HCT116 (cell line): ENCODE measurements at regions not wholly inside any gene's neighbourhood (a gene's known extent, or its start where the extent isn't known, plus 50 kb on each side); places are given as distances from the start of the nearest gene placed in this dataset.

Experiments
- ATAC-seq: fragments of 200-7000 bp; cut with Tn5 transposase; 2 replicates; pipeline ENCODE4 v1.9.1; 2020; ENCODE audit warnings: mild to moderate bottlenecking, moderate library complexity
- BruUV-seq: library from RNA; stranded (reverse); fragments of 400-500 nt; replicated peaks from 2 replicates; lab custom pipeline; 2021; lab: Mats Ljungman, UMichigan
- CTCF ChIA-PET: fragments of 300-600 bp; sonication (Branson Sonifier 250); formaldehyde crosslinking; loops from one replicate; lab custom pipeline; 2021; ENCODE audit warnings: antibody characterized with exemption; lab: Charles Lee
- POLR2A ChIA-PET: fragments of 300-600, 350-600 bp; sonication (Branson Sonifier 250); formaldehyde crosslinking; loops from one replicate; lab custom pipeline; 2021; ENCODE audit warnings: antibody characterized with exemption; lab: Charles Lee
- RAD21 ChIA-PET, 2 experiments: fragments of 300-600 bp; sonication (Branson Sonifier 250); formaldehyde crosslinking; loops; one replicate each; lab custom pipeline; 2023; ENCODE audit warnings: low total read pairs in 2 of 2; ENCODE audit not compliant: uncharacterized antibody in 2 of 2, unreplicated experiment in 2 of 2, low non-redundant PET in 1 of 2; lab: Charles Lee
- DNase-seq: peaks from one replicate; pipeline ENCODE4 v3.0.0-alpha.2; 2010; ENCODE audit warnings: low read depth, low spot score
- H2AFZ ChIP-seq: fragments of 200-600 bp; shearing (Covaris generic), sonication (generic); 2 replicates; pipeline ENCODE4 v1.6.1; 2017; ENCODE audit warnings: low read depth, mixed run types, mixed read lengths, antibody characterized with exemption, low read length; ENCODE audit not compliant: poor library complexity, severe bottlenecking
- H3K27ac ChIP-seq: 2 replicates; pipeline ENCODE4 v1.5.1; 2012; ENCODE audit warnings: low read depth, low read length
- H3K27me3 ChIP-seq: fragments of 200-600 bp; sonication (generic); 2 replicates; pipeline ENCODE4 v1.6.1; 2016; ENCODE audit warnings: mixed run types, low read length, mixed read lengths; ENCODE audit not compliant: insufficient read depth
- H3K36me3 ChIP-seq, 2 experiments: fragments of 200-500 bp in 1 of 2; fragments of 200-600 bp in 1 of 2; sonication (Bioruptor generic) in 1 of 2; sonication (generic) in 1 of 2; 2 replicates each; pipeline versions ENCODE4 v1.5.1 to v1.6.1; 2014 to 2016; ENCODE audit warnings: low read length in 2 of 2, inconsistent platforms in 1 of 2, mixed read lengths in 1 of 2, mixed run types in 1 of 2; ENCODE audit not compliant: insufficient read depth in 2 of 2, control insufficient read depth in 1 of 2
- H3K4me1 ChIP-seq, 2 experiments: fragments of 200-600 bp in 1 of 2; sonication (generic) in 1 of 2; 2 replicates each; pipeline versions ENCODE4 v1.5.1 to v1.6.1; 2012 to 2017; ENCODE audit warnings: low read length in 2 of 2, inconsistent platforms in 1 of 2, mild to moderate bottlenecking in 1 of 2, mixed read lengths in 1 of 2, mixed run types in 1 of 2, moderate library complexity in 1 of 2; ENCODE audit not compliant: insufficient read depth in 2 of 2, control insufficient read depth in 1 of 2
- H3K4me2 ChIP-seq: fragments of 200-600 bp; sonication (generic); 2 replicates; pipeline ENCODE4 v1.6.1; 2017; ENCODE audit warnings: mixed run types, low read length, mixed read lengths
- H3K4me3 ChIP-seq, 2 experiments: fragments of 200-600 bp in 1 of 2; sonication (generic) in 1 of 2; replicated peaks in 1 of 2; 2 replicates each; pipeline ENCODE4 v1.5.1; 2011 to 2016; ENCODE audit warnings: low read length in 2 of 2, control low read depth in 1 of 2, low read depth in 1 of 2, mild to moderate bottlenecking in 1 of 2, mixed read lengths in 1 of 2, mixed run types in 1 of 2
- H3K79me2 ChIP-seq: fragments of 200-600 bp; sonication (generic); 2 replicates; pipeline ENCODE4 v1.6.1; 2017; ENCODE audit warnings: mild to moderate bottlenecking, mixed run types, low read length, moderate library complexity, mixed read lengths; ENCODE audit not compliant: insufficient read depth
- H3K9ac ChIP-seq: fragments of 200-600 bp; sonication (generic); 2 replicates; pipeline ENCODE4 v1.6.1; 2016; ENCODE audit warnings: low read length, mixed read lengths
- H3K9me2 ChIP-seq: fragments of 200-600 bp; sonication (generic), shearing (Covaris generic); 2 replicates; pipeline ENCODE4 v1.6.1; 2017; ENCODE audit warnings: mixed run types, mild to moderate bottlenecking, moderate library complexity; ENCODE audit not compliant: insufficient read depth
- H3K9me3 ChIP-seq, 2 experiments: fragments of 200-500 bp in 1 of 2; fragments of 200-600 bp in 1 of 2; sonication (Bioruptor generic) in 1 of 2; sonication (generic) in 1 of 2; 2 replicates each; pipeline ENCODE4 v1.6.1; 2014 to 2017; ENCODE audit warnings: low read length in 2 of 2, mixed read lengths in 2 of 2, inconsistent platforms in 1 of 2, low read depth in 1 of 2, mild to moderate bottlenecking in 1 of 2, mixed run types in 1 of 2, moderate library complexity in 1 of 2; ENCODE audit not compliant: control insufficient read depth in 1 of 2, insufficient read depth in 1 of 2
- H4K20me1 ChIP-seq: fragments of 200-600 bp; sonication (generic), shearing (Covaris generic); 2 replicates; pipeline ENCODE4 v1.6.1; 2017; ENCODE audit warnings: mixed run types, mild to moderate bottlenecking, moderate library complexity; ENCODE audit not compliant: insufficient read depth
- CBX3 ChIP-seq: IDR thresholded peaks from 2 replicates; pipeline ENCODE4 v1.6.1; 2012; ENCODE audit warnings: low read depth
- CEBPB ChIP-seq: IDR thresholded peaks from 2 replicates; pipeline ENCODE4 v1.6.1; 2012; ENCODE audit warnings: low read depth
- EGR1 ChIP-seq: IDR thresholded peaks from 2 replicates; pipeline ENCODE4 v1.6.1; 2012; ENCODE audit warnings: low read depth
- ELF1 ChIP-seq: IDR thresholded peaks from 2 replicates; pipeline ENCODE4 v1.6.1; 2012; ENCODE audit warnings: low read depth, borderline replicate concordance
- EZH2 ChIP-seq: fragments of 200-600 bp; sonication (generic); IDR thresholded peaks from 2 replicates; pipeline ENCODE4 v1.6.1; 2017; ENCODE audit warnings: antibody characterized with exemption, mixed run types
- EZH2phosphoT487 ChIP-seq: fragments of 200-600 bp; IDR thresholded peaks from 2 replicates; pipeline ENCODE4 v1.6.1; 2018; ENCODE audit warnings: antibody characterized with exemption, borderline replicate concordance
- JUND ChIP-seq: IDR thresholded peaks from 2 replicates; pipeline ENCODE4 v1.6.1; 2012
- POLR2AphosphoS5 ChIP-seq: IDR thresholded peaks from 2 replicates; pipeline ENCODE4 v1.6.1; 2011; ENCODE audit warnings: mild to moderate bottlenecking, low read depth, low read length, moderate library complexity
- SIN3A ChIP-seq: IDR thresholded peaks from 2 replicates; pipeline ENCODE4 v1.6.1; 2012; ENCODE audit warnings: low read depth
- SP1 ChIP-seq: IDR thresholded peaks from 2 replicates; pipeline ENCODE4 v1.6.1; 2012; ENCODE audit warnings: low read depth
- SRF ChIP-seq: IDR thresholded peaks from 2 replicates; pipeline ENCODE4 v1.6.1; 2012; ENCODE audit warnings: low read depth
- TCF7L2 ChIP-seq: IDR thresholded peaks from 2 replicates; pipeline ENCODE4 v1.7.0; 2011; ENCODE audit warnings: borderline replicate concordance, inconsistent platforms; ENCODE audit not compliant: insufficient read depth, insufficient read length; ENCODE audit errors: extremely low read depth
- YY1 ChIP-seq: IDR thresholded peaks from 2 replicates; pipeline ENCODE4 v1.6.1; 2011; ENCODE audit warnings: low read length, low read depth, moderate library complexity, mild to moderate bottlenecking; ENCODE audit not compliant: insufficient replicate concordance; ENCODE audit errors: extremely low read depth
- ZFX ChIP-seq: fragments of 450-650 bp; IDR thresholded peaks from 2 replicates; pipeline ENCODE4 v1.6.1; 2017
- ZNF274 ChIP-seq: fragments of 200-500 bp; sonication (Bioruptor generic); IDR thresholded peaks from 2 replicates; pipeline ENCODE4 v1.6.1; 2014; ENCODE audit warnings: mild to moderate bottlenecking, low read depth, low read length, inconsistent platforms
- intact Hi-C: fragments of 100-400 bp; cut with micrococcal nuclease; formaldehyde crosslinking; loops from 2 replicates; pipeline ENCODE4 v1.10.0; 2022
- TF ChIP-seq, protein P1 (sequence below): IDR thresholded peaks from 2 replicates; pipeline ENCODE4 v1.6.1; 2011; ENCODE audit warnings: mild to moderate bottlenecking, low read length, moderate library complexity; ENCODE audit not compliant: insufficient replicate concordance; ENCODE audit errors: extremely low read depth
- TF ChIP-seq, protein P2 (sequence below): IDR thresholded peaks from 2 replicates; pipeline ENCODE4 v1.6.1; 2012
- TF ChIP-seq, protein P3 (sequence below), 3 experiments: fragments of 200-600 bp in 1 of 3; sonication (generic) in 1 of 3; IDR thresholded peaks in 2 of 3; conservative IDR thresholded peaks in 1 of 3; 2 replicates each; pipeline ENCODE4 v1.5.1; 2012 to 2017; ENCODE audit warnings: low read depth in 2 of 3, low read length in 2 of 3, antibody characterized with exemption in 1 of 3, borderline replicate concordance in 1 of 3, control low read depth in 1 of 3, mild to moderate bottlenecking in 1 of 3, mixed read lengths in 1 of 3, mixed run types in 1 of 3, moderate library complexity in 1 of 3; ENCODE audit not compliant: insufficient read depth in 1 of 3
- TF ChIP-seq, protein P4 (sequence below): IDR thresholded peaks from 2 replicates; pipeline ENCODE4 v1.6.1; 2012
- TF ChIP-seq, protein P5 (sequence below): IDR thresholded peaks from 2 replicates; pipeline ENCODE4 v1.6.1; 2012; ENCODE audit warnings: low read depth

DNA sequence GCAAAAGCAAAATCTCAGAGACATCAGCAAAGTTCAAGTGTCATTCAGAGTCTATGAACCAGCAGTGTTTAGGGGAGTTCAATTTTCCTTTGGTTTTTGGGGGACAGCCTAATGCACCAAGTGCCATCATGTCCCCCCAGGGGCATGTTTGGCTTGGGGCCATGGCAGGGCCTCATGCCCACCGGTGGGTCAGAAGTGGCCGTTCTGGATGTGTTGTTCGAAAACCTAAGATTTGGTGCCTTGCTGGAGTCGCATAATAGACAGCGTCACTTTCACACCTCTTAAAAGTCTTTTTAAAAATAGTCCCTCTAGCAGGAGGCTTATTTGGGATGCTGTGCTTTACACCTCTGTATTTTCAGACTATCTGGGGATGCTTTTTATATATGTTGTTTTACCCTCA is 250.1 kb downstream of the ZNF536 start:
- RAD21 ChIA-PET, result no interaction called here
- Histone ChIP-seq H3K9ac (no peak overlapping the region), H3K36me3 (no peaks in the 10 kb centered on the region), H3K9me2 (no peaks in the 10 kb centered on the region), H3K4me3 (no peak overlapping the region), H3K4me2 (no peak overlapping the region), H3K4me1 (no peaks in the 10 kb centered on the region), H3K79me2 (no peaks in the 10 kb centered on the region), H4K20me1 (no peaks in the 10 kb centered on the region), H3K27ac (no peak overlapping the region), H3K9me3 (peaks cover 0 to 6% of the 10 kb centered on the region in 2 experiments; a peak in 1 of 4 replicates), H2AFZ (no peak overlapping the region), H3K27me3 (no peaks in the 10 kb centered on the region)
- DNase-seq, result no peak
- TF ChIP-seq, protein P1, sequence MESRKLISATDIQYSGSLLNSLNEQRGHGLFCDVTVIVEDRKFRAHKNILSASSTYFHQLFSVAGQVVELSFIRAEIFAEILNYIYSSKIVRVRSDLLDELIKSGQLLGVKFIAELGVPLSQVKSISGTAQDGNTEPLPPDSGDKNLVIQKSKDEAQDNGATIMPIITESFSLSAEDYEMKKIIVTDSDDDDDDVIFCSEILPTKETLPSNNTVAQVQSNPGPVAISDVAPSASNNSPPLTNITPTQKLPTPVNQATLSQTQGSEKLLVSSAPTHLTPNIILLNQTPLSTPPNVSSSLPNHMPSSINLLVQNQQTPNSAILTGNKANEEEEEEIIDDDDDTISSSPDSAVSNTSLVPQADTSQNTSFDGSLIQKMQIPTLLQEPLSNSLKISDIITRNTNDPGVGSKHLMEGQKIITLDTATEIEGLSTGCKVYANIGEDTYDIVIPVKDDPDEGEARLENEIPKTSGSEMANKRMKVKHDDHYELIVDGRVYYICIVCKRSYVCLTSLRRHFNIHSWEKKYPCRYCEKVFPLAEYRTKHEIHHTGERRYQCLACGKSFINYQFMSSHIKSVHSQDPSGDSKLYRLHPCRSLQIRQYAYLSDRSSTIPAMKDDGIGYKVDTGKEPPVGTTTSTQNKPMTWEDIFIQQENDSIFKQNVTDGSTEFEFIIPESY, result no peak
- no peak for TF ChIP-seq YY1
- TF ChIP-seq JUND, result no peak
- no peak for TF ChIP-seq TCF7L2
- no peak for TF ChIP-seq EZH2
- no peak for TF ChIP-seq CEBPB
- TF ChIP-seq ZNF274, result no peak
- TF ChIP-seq, protein P2, sequence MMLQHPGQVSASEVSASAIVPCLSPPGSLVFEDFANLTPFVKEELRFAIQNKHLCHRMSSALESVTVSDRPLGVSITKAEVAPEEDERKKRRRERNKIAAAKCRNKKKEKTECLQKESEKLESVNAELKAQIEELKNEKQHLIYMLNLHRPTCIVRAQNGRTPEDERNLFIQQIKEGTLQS, result no peak
- no peak for TF ChIP-seq CBX3
- no peak for TF ChIP-seq EZH2phosphoT487
- TF ChIP-seq POLR2AphosphoS5, result no peak
- TF ChIP-seq, protein P3, sequence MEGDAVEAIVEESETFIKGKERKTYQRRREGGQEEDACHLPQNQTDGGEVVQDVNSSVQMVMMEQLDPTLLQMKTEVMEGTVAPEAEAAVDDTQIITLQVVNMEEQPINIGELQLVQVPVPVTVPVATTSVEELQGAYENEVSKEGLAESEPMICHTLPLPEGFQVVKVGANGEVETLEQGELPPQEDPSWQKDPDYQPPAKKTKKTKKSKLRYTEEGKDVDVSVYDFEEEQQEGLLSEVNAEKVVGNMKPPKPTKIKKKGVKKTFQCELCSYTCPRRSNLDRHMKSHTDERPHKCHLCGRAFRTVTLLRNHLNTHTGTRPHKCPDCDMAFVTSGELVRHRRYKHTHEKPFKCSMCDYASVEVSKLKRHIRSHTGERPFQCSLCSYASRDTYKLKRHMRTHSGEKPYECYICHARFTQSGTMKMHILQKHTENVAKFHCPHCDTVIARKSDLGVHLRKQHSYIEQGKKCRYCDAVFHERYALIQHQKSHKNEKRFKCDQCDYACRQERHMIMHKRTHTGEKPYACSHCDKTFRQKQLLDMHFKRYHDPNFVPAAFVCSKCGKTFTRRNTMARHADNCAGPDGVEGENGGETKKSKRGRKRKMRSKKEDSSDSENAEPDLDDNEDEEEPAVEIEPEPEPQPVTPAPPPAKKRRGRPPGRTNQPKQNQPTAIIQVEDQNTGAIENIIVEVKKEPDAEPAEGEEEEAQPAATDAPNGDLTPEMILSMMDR (IDR thresholded peaks at IDR 0.05 in 2 of 3, conservative IDR thresholded peaks at IDR 0.05 in 1 of 3; ENCODE audit: borderline replicate concordance in 1 of 3, insufficient read depth in 1 of 3, low read depth in 2 of 3, low read length in 2 of 3), result no peak
- no peak for TF ChIP-seq ELF1
- no peak for TF ChIP-seq ZFX
- TF ChIP-seq, protein P4, sequence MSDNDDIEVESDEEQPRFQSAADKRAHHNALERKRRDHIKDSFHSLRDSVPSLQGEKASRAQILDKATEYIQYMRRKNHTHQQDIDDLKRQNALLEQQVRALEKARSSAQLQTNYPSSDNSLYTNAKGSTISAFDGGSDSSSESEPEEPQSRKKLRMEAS, result no peak
- TF ChIP-seq SIN3A, result no peak
- TF ChIP-seq EGR1, result no peak
- no peak for TF ChIP-seq SP1
- TF ChIP-seq, protein P5, sequence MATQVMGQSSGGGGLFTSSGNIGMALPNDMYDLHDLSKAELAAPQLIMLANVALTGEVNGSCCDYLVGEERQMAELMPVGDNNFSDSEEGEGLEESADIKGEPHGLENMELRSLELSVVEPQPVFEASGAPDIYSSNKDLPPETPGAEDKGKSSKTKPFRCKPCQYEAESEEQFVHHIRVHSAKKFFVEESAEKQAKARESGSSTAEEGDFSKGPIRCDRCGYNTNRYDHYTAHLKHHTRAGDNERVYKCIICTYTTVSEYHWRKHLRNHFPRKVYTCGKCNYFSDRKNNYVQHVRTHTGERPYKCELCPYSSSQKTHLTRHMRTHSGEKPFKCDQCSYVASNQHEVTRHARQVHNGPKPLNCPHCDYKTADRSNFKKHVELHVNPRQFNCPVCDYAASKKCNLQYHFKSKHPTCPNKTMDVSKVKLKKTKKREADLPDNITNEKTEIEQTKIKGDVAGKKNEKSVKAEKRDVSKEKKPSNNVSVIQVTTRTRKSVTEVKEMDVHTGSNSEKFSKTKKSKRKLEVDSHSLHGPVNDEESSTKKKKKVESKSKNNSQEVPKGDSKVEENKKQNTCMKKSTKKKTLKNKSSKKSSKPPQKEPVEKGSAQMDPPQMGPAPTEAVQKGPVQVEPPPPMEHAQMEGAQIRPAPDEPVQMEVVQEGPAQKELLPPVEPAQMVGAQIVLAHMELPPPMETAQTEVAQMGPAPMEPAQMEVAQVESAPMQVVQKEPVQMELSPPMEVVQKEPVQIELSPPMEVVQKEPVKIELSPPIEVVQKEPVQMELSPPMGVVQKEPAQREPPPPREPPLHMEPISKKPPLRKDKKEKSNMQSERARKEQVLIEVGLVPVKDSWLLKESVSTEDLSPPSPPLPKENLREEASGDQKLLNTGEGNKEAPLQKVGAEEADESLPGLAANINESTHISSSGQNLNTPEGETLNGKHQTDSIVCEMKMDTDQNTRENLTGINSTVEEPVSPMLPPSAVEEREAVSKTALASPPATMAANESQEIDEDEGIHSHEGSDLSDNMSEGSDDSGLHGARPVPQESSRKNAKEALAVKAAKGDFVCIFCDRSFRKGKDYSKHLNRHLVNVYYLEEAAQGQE, result no peak
- TF ChIP-seq SRF, result no peak
- CTCF ChIA-PET, result no interaction called here
- POLR2A ChIA-PET, result no interaction called here
- intact Hi-C loops, result no loop called here
- ATAC-seq, result no peak
- no TSS peak for BruUV-seq
